GM12872 (cell line): ENCODE measurements at regions not wholly inside any gene's neighbourhood (a gene's known extent, or its start where the extent isn't known, plus 50 kb on each side); places are given as distances from the start of the nearest gene placed in this dataset.

Experiments
- TF ChIP-seq, protein P1 (sequence below): IDR thresholded peaks from 3 replicates; pipeline ENCODE4 v1.5.1; 2011; ENCODE audit warnings: low read depth, mild to moderate bottlenecking, low read length, moderate library complexity; ENCODE audit not compliant: insufficient read depth

DNA sequence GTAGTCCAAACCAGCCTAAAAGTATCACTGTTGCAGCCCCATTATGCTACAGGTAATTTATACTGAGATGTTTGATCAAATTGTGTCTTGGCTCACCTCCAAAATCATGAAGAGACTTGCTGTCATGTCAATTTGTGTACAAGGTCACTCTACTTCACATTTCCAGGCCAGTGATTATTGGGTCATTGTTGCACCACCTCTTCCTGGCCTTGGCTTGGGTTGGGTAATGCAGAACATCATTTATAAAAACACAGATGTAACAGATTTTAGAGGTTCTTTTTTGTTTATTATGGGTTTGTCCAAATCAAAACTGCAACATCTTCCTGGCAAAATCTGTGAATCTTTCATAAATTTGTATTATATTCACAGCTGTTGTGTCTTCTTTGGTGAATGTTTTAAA is 459.5 kb downstream of the ANKRD50 start:
- TF ChIP-seq, protein P1, sequence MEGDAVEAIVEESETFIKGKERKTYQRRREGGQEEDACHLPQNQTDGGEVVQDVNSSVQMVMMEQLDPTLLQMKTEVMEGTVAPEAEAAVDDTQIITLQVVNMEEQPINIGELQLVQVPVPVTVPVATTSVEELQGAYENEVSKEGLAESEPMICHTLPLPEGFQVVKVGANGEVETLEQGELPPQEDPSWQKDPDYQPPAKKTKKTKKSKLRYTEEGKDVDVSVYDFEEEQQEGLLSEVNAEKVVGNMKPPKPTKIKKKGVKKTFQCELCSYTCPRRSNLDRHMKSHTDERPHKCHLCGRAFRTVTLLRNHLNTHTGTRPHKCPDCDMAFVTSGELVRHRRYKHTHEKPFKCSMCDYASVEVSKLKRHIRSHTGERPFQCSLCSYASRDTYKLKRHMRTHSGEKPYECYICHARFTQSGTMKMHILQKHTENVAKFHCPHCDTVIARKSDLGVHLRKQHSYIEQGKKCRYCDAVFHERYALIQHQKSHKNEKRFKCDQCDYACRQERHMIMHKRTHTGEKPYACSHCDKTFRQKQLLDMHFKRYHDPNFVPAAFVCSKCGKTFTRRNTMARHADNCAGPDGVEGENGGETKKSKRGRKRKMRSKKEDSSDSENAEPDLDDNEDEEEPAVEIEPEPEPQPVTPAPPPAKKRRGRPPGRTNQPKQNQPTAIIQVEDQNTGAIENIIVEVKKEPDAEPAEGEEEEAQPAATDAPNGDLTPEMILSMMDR, result no peak

DNA sequence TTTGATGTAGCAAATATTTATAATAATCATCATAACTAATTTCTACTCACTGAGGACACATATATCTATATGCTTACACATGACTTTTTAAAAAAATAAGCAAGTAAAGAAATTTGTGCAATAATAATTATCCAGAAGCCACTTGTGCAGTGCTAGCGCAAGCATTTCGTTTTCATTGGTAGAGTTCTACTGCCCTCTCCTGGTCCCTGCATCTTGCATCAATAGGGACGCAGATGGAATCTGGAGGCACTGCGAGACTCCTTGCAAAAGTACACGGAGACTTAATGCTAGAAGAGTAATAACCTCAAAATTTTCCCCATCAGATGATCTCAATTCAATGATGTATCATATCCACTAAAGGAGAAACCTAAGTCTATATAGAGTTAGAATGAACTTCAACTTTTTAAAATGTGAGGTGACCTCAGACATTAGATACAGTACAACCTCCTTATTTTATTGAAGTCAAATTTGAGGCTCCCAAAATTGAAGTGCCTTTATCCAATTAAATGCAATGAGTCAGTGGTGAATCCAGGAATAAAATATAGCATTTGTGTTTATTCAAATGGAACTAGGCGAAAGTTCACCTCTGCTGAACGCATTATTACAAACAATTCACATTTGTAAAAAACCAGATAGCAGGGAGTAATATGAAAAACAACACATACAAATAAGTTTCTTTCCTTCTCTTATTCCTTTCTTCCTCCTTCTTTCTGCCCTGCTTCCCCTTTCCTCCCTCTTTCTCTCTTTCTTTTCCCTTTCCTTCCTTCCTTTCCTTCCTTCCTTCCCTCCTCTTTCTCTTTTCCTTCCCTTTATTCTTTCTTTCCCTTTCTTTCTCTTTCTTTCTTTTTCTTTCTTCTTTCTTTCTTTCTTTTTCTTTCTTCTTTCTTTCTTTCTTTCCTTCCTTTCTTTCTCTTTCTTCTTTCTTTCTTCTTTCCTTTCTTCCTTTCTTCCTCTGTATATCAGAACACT is 450.0 kb downstream of the ANKRD50 start:
- TF ChIP-seq, protein P1, result peak; percentile 70

DNA sequence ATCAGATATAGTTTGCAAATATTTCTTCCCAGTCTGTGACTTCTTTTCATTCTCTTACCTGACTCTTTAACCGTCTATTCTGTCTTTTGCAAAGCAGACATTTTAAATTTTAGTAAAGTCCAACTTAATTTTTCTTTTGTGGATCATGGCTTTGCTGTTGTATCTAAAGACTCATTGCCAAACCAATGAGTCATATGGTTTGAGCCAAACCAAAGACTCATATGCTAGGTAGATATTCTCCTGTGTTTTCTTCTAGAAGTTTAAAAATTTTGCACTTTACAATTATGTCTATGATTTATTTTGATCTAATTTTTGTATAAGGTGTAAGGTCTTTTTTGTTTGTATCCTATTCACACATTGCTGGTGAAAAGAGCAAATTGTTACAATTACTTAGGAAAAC is 446.8 kb downstream of the ANKRD50 start:
- TF ChIP-seq, protein P1, result no peak

DNA sequence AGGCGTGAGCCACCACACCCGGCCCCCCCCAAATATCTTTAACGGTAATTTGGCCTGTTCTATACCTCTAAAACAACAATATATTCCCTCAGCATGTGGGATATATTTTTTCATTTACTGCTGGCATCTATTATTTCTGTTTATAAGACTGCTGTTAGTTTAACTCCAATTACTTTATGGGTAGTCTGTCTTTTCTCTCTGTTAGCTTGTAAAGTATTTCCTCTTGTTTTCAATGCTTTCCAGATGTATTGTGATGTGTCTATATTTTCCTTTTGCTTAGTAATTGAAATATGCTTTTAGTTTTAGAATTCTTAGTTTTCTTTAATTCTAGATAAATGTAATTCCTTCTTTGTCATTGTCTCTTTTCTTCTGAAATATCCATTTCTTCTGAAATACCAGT is 445.8 kb downstream of the ANKRD50 start:
- TF ChIP-seq, protein P1, result no peak

DNA sequence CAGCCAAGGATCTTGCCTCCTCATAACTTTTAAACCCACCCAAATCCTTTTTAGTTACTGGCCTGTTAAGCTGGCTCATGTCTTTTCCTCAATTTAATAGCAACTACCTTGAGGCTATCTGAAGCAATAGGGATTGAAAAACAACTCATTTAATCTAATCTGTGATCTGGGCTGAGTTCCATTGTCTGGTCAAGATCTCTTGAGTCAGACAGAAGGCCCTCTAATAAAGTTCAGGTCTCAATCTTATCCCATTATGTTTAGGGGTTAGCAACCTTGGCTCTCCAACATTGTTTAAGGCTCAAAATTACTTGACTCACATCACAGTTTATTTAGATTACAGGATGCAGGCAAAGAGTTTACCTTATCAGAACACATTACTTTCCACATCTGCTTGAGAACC is 436.1 kb downstream of the ANKRD50 start:
- TF ChIP-seq, protein P1, result no peak

DNA sequence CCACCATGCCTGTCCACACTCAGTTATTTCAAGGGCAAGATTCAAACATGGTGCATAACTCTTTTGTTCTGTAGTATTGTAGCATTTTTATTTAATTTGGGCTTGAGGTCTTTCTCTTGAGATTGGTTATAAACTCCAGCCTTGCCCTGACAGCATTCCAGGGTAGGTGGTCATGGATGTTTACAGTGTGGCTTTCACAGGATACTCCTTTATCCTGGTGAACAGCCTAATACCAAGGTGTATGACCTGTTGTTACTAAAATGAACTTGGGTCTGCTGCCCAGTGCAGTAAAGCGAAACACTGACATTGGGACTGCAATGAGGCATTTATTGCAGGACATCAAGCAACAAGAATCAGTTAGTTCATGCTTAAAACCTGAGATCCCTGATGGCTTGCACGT is 434.8 kb downstream of the ANKRD50 start:
- TF ChIP-seq, protein P1, result no peak

DNA sequence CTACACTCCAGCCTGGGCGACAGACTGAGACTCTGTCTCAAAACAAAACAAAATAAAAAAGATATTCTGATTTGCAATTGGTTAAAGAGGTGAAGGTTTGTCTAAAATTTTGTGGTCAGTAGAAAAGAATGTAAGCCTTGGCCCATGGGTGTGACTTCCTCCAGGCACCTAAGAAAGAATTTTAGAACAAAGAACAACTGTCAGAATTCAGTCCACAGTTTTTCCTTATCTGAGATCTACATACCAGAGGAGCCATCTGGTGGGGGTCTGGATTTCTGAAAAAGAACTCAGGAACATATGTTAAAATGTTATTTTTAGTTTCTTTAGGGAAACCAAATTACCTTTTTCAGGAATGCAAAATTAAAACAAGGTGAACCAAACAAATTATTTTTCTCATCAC is 434.1 kb downstream of the ANKRD50 start:
- TF ChIP-seq, protein P1, result no peak
